ENCODE measurements at regions not wholly inside any gene's neighbourhood (a gene's known extent, or its start where the extent isn't known, plus 50 kb on each side); places are given as distances from the start of the nearest gene placed in this dataset.
A peak's percentile ranks its signal among the peaks of the same experiment; 100 is the strongest.

DNA sequence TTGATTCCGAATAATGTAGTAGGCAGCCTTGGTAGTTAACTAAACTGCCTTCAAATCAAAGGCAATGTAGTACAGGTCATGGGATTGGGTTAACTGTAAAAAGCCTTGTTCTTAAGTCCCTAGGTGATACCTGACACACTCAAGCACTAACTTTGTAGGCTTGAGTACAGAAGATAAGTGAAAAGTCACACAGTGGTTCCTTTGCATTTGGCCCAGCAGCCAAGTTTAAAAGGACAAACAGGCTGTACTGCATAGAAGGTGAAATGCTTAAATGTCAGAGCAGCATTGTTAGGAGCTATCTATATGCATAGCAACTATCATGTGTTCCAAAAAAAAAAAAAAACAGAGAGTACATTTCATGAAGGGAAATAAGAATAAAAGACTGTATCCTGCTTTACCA, 178.4 kb downstream of the ATOH1 start:
- Mint-ChIP-seq H3K36me3 (ENCODE audit: low read depth) (no peaks in the 10 kb centered on the region), H3K9me3 (peaks cover 2% of the 10 kb centered on the region), H3K27me3 (ENCODE audit: insufficient read depth) (no peaks in the 10 kb centered on the region), H3K4me3 (no peak overlapping the region), H3K4me1 (peaks cover 11% of the 10 kb centered on the region), H3K27ac (no peak overlapping the region)
- DNase-seq, result no peak
- H3K27ac ChIP-seq (ENCODE audit: low read depth, low read length), result no peak overlapping the region
- H3K4me3 ChIP-seq (ENCODE audit: low read length), result no peak overlapping the region
- no peaks in the 10 kb centered on the region for H3K36me3 ChIP-seq (ENCODE audit: control insufficient read depth, insufficient read depth, low read length)
- H3K27me3 ChIP-seq (ENCODE audit: control insufficient read depth, insufficient read depth, low read length, poor library complexity, severe bottlenecking), result no peaks in the 10 kb centered on the region
- TF ChIP-seq, protein P1, sequence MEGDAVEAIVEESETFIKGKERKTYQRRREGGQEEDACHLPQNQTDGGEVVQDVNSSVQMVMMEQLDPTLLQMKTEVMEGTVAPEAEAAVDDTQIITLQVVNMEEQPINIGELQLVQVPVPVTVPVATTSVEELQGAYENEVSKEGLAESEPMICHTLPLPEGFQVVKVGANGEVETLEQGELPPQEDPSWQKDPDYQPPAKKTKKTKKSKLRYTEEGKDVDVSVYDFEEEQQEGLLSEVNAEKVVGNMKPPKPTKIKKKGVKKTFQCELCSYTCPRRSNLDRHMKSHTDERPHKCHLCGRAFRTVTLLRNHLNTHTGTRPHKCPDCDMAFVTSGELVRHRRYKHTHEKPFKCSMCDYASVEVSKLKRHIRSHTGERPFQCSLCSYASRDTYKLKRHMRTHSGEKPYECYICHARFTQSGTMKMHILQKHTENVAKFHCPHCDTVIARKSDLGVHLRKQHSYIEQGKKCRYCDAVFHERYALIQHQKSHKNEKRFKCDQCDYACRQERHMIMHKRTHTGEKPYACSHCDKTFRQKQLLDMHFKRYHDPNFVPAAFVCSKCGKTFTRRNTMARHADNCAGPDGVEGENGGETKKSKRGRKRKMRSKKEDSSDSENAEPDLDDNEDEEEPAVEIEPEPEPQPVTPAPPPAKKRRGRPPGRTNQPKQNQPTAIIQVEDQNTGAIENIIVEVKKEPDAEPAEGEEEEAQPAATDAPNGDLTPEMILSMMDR (conservative IDR thresholded peaks at IDR 0.05), result no peak
- 81 to 86% methylated on average over 1 of the region's 1 CpG for WGBS, 2 experiments (ENCODE audit: insufficient coverage in 1 of 2, insufficient read length in 1 of 2)
- no peak overlapping the region for H3K9ac ChIP-seq (ENCODE audit: extremely low read depth, low read length, poor library complexity, severe bottlenecking)
- no peaks in the 10 kb centered on the region for H3K9me3 ChIP-seq (ENCODE audit: control insufficient read depth, low read length)
- peaks cover 5% of the 10 kb centered on the region for H3K4me1 ChIP-seq (ENCODE audit: control insufficient read depth, insufficient read depth, low read length)

DNA sequence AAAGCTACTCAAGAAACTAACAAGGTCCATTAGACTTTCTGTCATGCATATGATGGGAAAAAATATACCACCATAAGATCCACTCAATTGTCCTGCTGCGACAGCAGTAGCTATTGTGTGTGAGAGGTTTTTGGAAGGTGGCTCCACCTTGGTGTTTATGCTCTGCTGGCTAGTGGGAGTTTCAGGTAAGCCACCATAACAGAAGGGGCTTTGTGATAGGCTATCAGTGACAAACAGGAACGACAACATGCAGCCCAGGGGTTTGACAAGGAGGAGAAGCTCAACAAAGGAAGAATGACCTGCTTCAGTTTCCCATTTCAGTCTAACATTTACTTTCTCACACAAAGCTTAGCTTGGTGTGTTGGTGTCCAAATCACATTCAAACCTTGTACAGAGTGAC, 182.6 kb downstream of the ATOH1 start:
- WGBS, 2 experiments (ENCODE audit: insufficient coverage in 1 of 2, insufficient read length in 1 of 2), result 57 to 60% methylated on average over 1 to 2 of the region's 2 CpGs
- no peaks in the 10 kb centered on the region for H3K36me3 ChIP-seq (ENCODE audit: control insufficient read depth, insufficient read depth, low read length)
- Mint-ChIP-seq H3K27ac (peak overlapping the region; percentile 84), H3K9me3 (peaks cover 2% of the 10 kb centered on the region), H3K27me3 (ENCODE audit: insufficient read depth) (no peaks in the 10 kb centered on the region), H3K36me3 (ENCODE audit: low read depth) (no peaks in the 10 kb centered on the region), H3K4me3 (no peak overlapping the region), H3K4me1 (peaks cover 11% of the 10 kb centered on the region)
- H3K4me1 ChIP-seq (ENCODE audit: control insufficient read depth, insufficient read depth, low read length), result peaks cover 5% of the 10 kb centered on the region
- no peaks in the 10 kb centered on the region for H3K27me3 ChIP-seq (ENCODE audit: control insufficient read depth, insufficient read depth, low read length, poor library complexity, severe bottlenecking)
- peak; percentile 66 for DNase-seq
- no peak overlapping the region for H3K9ac ChIP-seq (ENCODE audit: extremely low read depth, low read length, poor library complexity, severe bottlenecking)
- TF ChIP-seq, protein P1 (conservative IDR thresholded peaks at IDR 0.05), result no peak
- no peaks in the 10 kb centered on the region for H3K9me3 ChIP-seq (ENCODE audit: control insufficient read depth, low read length)
- H3K27ac ChIP-seq (ENCODE audit: low read depth, low read length), result no peak overlapping the region
- no peak overlapping the region for H3K4me3 ChIP-seq (ENCODE audit: low read length)

DNA sequence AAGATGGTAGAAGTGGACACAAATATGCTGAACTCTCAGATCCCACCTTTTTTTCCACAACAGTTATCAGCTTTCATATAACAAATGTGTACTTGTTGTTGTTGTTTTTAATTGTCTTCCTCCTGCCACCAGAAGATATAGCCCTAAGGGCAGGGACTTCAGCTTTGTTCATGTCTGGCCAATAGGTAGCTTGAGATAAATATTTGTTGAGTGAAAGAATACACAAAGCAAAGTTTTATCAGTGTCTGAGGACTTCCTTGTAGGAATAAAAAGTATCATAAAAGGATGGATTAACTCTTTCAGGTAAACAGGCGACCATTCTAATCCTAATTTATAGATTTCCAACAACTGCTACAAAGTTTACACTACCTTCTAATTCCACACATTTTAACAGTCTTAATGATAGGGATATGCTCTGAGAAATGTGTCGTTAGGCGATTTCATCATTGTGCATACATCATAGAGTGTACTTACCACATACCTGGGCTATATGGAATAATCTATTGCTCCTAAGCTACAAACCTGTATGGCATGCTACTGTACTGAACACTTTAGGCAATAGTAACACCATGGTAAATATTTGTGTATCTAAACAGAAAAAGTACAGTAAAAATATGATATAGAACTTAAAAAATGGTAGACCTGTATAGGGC, 186.1 kb downstream of the ATOH1 start:
- no peak overlapping the region for H3K9ac ChIP-seq (ENCODE audit: extremely low read depth, low read length, poor library complexity, severe bottlenecking)
- Mint-ChIP-seq H3K4me3 (no peak overlapping the region), H3K36me3 (ENCODE audit: low read depth) (no peaks in the 10 kb centered on the region), H3K27ac (no peak overlapping the region), H3K9me3 (peaks cover 2% of the 10 kb centered on the region), H3K27me3 (ENCODE audit: insufficient read depth) (no peaks in the 10 kb centered on the region), H3K4me1 (peaks cover 9% of the 10 kb centered on the region)
- DNase-seq, result no peak
- H3K4me1 ChIP-seq (ENCODE audit: control insufficient read depth, insufficient read depth, low read length), result peaks cover 5% of the 10 kb centered on the region
- H3K9me3 ChIP-seq (ENCODE audit: control insufficient read depth, low read length), result peaks cover 8% of the 10 kb centered on the region
- no peak overlapping the region for H3K27ac ChIP-seq (ENCODE audit: low read depth, low read length)
- no peak overlapping the region for H3K4me3 ChIP-seq (ENCODE audit: low read length)
- no peaks in the 10 kb centered on the region for H3K27me3 ChIP-seq (ENCODE audit: control insufficient read depth, insufficient read depth, low read length, poor library complexity, severe bottlenecking)
- H3K36me3 ChIP-seq (ENCODE audit: control insufficient read depth, insufficient read depth, low read length), result no peaks in the 10 kb centered on the region
- TF ChIP-seq, protein P1 (conservative IDR thresholded peaks at IDR 0.05), result no peak
- 96% methylated on average over 3 of the region's 3 CpGs; no CpG with 5 or more reads in 1 of the 2 experiments for WGBS, 2 experiments (ENCODE audit: insufficient coverage in 1 of 2, insufficient read length in 1 of 2)
